Ovary (tissue), 7 donors: ENCODE measurements at regions not wholly inside any gene's neighbourhood (a gene's known extent, or its start where the extent isn't known, plus 50 kb on each side); places are given as distances from the start of the nearest gene placed in this dataset.

Source experiments
- DNase-seq, 5 donors: peaks; one replicate each; pipeline ENCODE4 v3.0.0-alpha.2; 2019 to 2020
- H3K27ac ChIP-seq, 2 donors: fragments of 200-600 bp; one replicate each; pipeline versions ENCODE4 v1.5.1 to v1.8.0; 2019 to 2022
- H3K27me3 ChIP-seq: fragments of 200-600 bp; one replicate; pipeline ENCODE4 v1.8.0; 2022
- H3K36me3 ChIP-seq: fragments of 200-600 bp; sonication (generic); one replicate; pipeline ENCODE4 v1.5.1; 2019
- H3K4me1 ChIP-seq: one replicate; pipeline ENCODE4 v1.8.1; 2013; ENCODE audit warnings: mild to moderate bottlenecking, moderate library complexity; ENCODE audit not compliant: insufficient read depth
- H3K4me3 ChIP-seq: fragments of 200-600 bp; sonication (generic); one replicate; pipeline ENCODE4 v1.5.1; 2017
- H3K9me3 ChIP-seq, 2 donors: fragments of 200-600 bp in 1 of 2; sonication (generic) in 1 of 2; one replicate each; pipeline versions ENCODE4 v1.5.1 to v1.8.1; 2013 to 2019; ENCODE audit warnings: mild to moderate bottlenecking in 1 of 2, moderate library complexity in 1 of 2
- CTCF ChIP-seq, 3 donors: fragments of 450-650 bp in 2 of 3; fragments of 200-600 bp in 1 of 3; IDR thresholded peaks; one replicate each; pipeline versions ENCODE4 v1.5.1 to v1.8.0; 2016 to 2022; ENCODE audit warnings: antibody characterized with exemption in 3 of 3, mild to moderate bottlenecking in 1 of 3
- EP300 ChIP-seq: sonication (generic); formaldehyde crosslinking; IDR thresholded peaks from one replicate; pipeline ENCODE4 v1.6.1; 2017; ENCODE audit warnings: antibody characterized with exemption
- POLR2A ChIP-seq: fragments of 450-650 bp; IDR thresholded peaks from one replicate; pipeline ENCODE4 v1.6.1; 2017; ENCODE audit warnings: antibody characterized with exemption, mild to moderate bottlenecking, moderate library complexity
- WGBS, 3 donors: extraction: QIAGEN DNeasy Blood & Tissue Kit in 1 of 3; methylation state at CpG; one replicate each; pipeline versions ENCODE4 v1.1.5 to v1.1.7; 2013 to 2017; 5-methylcytosine and 5-hydroxymethylcytosine counted together
- intact Hi-C, 4 donors: fragments of 100-400 bp; cut with DNase I; formaldehyde crosslinking; loops; one replicate each; pipeline versions ENCODE4 v1.11.0 to v1.15.1; 2022 to 2023
- donor health status: DM: no; HTN: no; CAD: no; lungs with moderate emphysema.
- donor health status: DM: no; HTN: no; CAD: no.
- donor health status: Bipolar disorder and iron deficiency.
- donor health status: DM: no; HTN: no; CAD: no.
- donor health status: DM: yes; HTN: yes; CAD: no.

- whole genome bisulfite sequencing, 3 donors = 93 to 100% (median 98%) methylated on average over 1 of the region's 1 CpG
- Histone ChIP-seq H3K36me3 (no peaks in the 10 kb centered on the region), H3K4me1 (no peaks in the 10 kb centered on the region), H3K27me3 (no peaks in the 10 kb centered on the region), H3K27ac (no peak overlapping the region), H3K9me3 (no peaks in the 10 kb centered on the region), H3K4me3 (no peak overlapping the region)
- intact Hi-C loops = no loop called here
- TF ChIP-seq EP300 (no peak), POLR2A (no peak), CTCF (IDR thresholded peaks at IDR 0.05) (no peak)
- no peak for DNase-seq
These were observed 398.0 kb upstream of the MEIS1 start for GRCh38 chr2:66036948-66037347.

DNA sequence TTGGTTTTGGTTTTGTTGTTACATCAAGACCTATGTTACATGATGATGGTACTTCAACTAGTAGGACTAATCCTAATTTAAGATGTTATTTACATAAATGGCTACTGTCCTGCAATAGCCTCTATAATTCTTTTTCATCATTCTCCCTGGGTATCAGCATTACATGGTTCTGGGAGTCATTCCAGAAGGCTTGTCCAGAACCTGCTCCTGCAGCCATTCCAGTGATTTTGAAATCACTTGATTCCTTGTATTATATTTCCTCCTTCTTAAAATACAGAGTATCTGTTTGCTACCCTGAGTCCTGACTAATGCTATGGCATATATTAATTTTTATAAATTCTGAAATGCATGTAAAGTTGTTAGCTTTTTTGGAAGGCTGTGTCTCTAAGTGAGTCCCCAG is 400.5 kb upstream of the MEIS1 start:
- H3K9me3 ChIP-seq = no peaks in the 10 kb centered on the region
- no peaks in the 10 kb centered on the region for H3K27me3 ChIP-seq
- no peaks in the 10 kb centered on the region for H3K36me3 ChIP-seq
- H3K4me1 ChIP-seq = no peaks in the 10 kb centered on the region
- no peak for DNase-seq
- TF ChIP-seq CTCF (IDR thresholded peaks at IDR 0.05) (no peak), POLR2A (no peak), EP300 (no peak)
- no peak overlapping the region for H3K4me3 ChIP-seq
- intact Hi-C loops = no loop called here
- no peak overlapping the region for H3K27ac ChIP-seq

DNA sequence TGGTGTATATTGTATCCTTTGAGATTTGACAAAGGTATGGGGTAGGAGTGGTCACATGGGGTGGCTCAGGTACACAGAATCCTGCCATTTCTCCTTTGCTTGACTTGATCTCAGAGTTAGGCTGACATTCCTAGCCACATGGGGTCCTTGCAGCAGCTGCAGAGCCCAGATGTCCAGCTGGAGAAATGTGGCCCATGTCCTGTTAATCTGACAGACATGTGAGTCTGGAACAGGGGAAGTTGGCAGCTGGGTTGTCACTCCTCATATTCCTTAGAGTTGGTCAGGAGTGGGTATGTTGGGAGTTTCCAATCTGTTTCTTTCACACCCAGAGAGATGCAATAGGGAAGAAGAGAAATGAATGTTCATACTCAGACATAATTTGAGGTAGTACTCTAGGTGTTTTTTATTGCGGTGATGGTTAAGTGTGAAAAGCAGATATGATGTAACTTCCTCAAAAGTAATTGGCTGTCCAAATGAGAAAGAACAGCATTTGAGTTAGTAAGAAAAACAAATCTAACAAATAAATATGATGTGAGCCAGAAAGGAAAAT is 402.6 kb upstream of the MEIS1 start:
- intact Hi-C loops = no loop called here
- WGBS, 3 donors = 93 to 100% (median 96%) methylated on average over 1 of the region's 1 CpG
- no peaks in the 10 kb centered on the region for H3K9me3 ChIP-seq
- TF ChIP-seq POLR2A = no peak
- no peak for TF ChIP-seq CTCF (IDR thresholded peaks at IDR 0.05)
- TF ChIP-seq EP300 = no peak
- no peaks in the 10 kb centered on the region for H3K36me3 ChIP-seq
- no peak overlapping the region for H3K4me3 ChIP-seq
- H3K27ac ChIP-seq = no peak overlapping the region
- no peaks in the 10 kb centered on the region for H3K4me1 ChIP-seq
- no peaks in the 10 kb centered on the region for H3K27me3 ChIP-seq
- no peak for DNase-seq

- TF ChIP-seq POLR2A (no peak), EP300 (no peak), CTCF (IDR thresholded peaks at IDR 0.05) (no peak)
These were observed 403.7 kb upstream of the MEIS1 start for GRCh38 chr2:66031236-66031635.

More at GRCh38 chr2:66031236-66031635, 403.7 kb upstream of the MEIS1 start:
- Histone ChIP-seq H3K4me1 (no peaks in the 10 kb centered on the region), H3K4me3 (no peak overlapping the region), H3K27me3 (no peaks in the 10 kb centered on the region), H3K36me3 (no peaks in the 10 kb centered on the region), H3K9me3 (no peaks in the 10 kb centered on the region), H3K27ac (no peak overlapping the region)
- WGBS, 3 donors = 82 to 87% (median 83%) methylated on average over 4 of the region's 4 CpGs
- no peak for DNase-seq
- intact Hi-C loops = no loop called here
